NCI-H1105 treated with DMSO at 0.1 percent for 48 hours (cell line): ENCODE measurements at regions not wholly inside any gene's neighbourhood (a gene's known extent, or its start where the extent isn't known, plus 50 kb on each side); places are given as distances from the start of the nearest gene placed in this dataset.

Experiments
- DNase-seq: peaks from one replicate; lab custom pipeline; 2025; lab: John Stamatoyannopoulos, UW

GRCh38 chr13:39970177-39970846 is 314.9 kb downstream of the COG6 start:
- no peak for DNase-seq

- DNase-seq = no peak
Observed at GRCh38 chr13:39971526-39971925, 316.1 kb downstream of the COG6 start.

- DNase-seq = no peak
Observed at GRCh38 chr13:39976481-39976880, 321.0 kb downstream of the COG6 start.

- DNase-seq = no peak
Observed at GRCh38 chr13:39981056-39981455, 325.6 kb downstream of the COG6 start.

GRCh38 chr13:39982745-39983144 is 327.3 kb downstream of the COG6 start:
- DNase-seq = no peak

- no peak for DNase-seq
Observed at GRCh38 chr13:39985071-39985470, 329.6 kb downstream of the COG6 start.

GRCh38 chr13:39988351-39988750 is 332.9 kb downstream of the COG6 start:
- DNase-seq = no peak

GRCh38 chr13:39998166-39998565 is 342.7 kb downstream of the COG6 start:
- no peak for DNase-seq

- DNase-seq = no peak
Observed at GRCh38 chr13:40002016-40002415, 346.6 kb downstream of the COG6 start.

GRCh38 chr13:40013554-40013953 is 358.1 kb downstream of the COG6 start:
- no peak for DNase-seq

GRCh38 chr13:40016953-40017660 is 361.6 kb downstream of the COG6 start:
- DNase-seq = no peak

- no peak for DNase-seq
Observed at GRCh38 chr13:40017662-40018262, 362.3 kb downstream of the COG6 start.

GRCh38 chr13:40023595-40024203 is 368.2 kb downstream of the COG6 start:
- no peak for DNase-seq

- DNase-seq = no peak
Observed at GRCh38 chr13:40024204-40024966, 368.9 kb downstream of the COG6 start.

- no peak for DNase-seq
Observed at GRCh38 chr13:40024967-40025714, 369.7 kb downstream of the COG6 start.

GRCh38 chr13:40026174-40026585 is 370.7 kb downstream of the COG6 start:
- DNase-seq = no peak

- DNase-seq = no peak
Observed at GRCh38 chr13:40026741-40027140, 371.3 kb downstream of the COG6 start.

GRCh38 chr13:40028446-40028845 is 373.0 kb downstream of the COG6 start:
- no peak for DNase-seq

GRCh38 chr13:40031031-40031430 is 375.6 kb downstream of the COG6 start:
- no peak for DNase-seq

GRCh38 chr13:40039061-40039460 is 383.6 kb downstream of the COG6 start:
- no peak for DNase-seq

- no peak for DNase-seq
Observed at GRCh38 chr13:40042991-40043390, 387.5 kb downstream of the COG6 start.
